ENCODE measurements at regions not wholly inside any gene's neighbourhood (a gene's known extent, or its start where the extent isn't known, plus 50 kb on each side); places are given as distances from the start of the nearest gene placed in this dataset.
"Not testable (repeated sequence)": the region's sequence is repeated elsewhere in the genome, so short reads cannot be mapped to it uniquely, and the experiment has no call there.

- not testable (repeated sequence) for H3K36me3 ChIP-seq; H3K27ac ChIP-seq; H3K27me3 ChIP-seq; H3K4me1 ChIP-seq; H3K9me3 ChIP-seq (replicated peaks); DNase-seq; H3K4me3 ChIP-seq
Observed at GRCh38 chr3:68485845-68486244, 446.5 kb downstream of the TAFA4 start.

- H3K9me3 ChIP-seq (replicated peaks) = no peaks in the 10 kb centered on the region
- no peaks in the 10 kb centered on the region for H3K4me1 ChIP-seq
- no peaks in the 10 kb centered on the region for H3K27me3 ChIP-seq
- H3K36me3 ChIP-seq = no peaks in the 10 kb centered on the region
- no peak overlapping the region for H3K27ac ChIP-seq
- peak in 1 of 2 experiments; percentile 2 for DNase-seq
- H3K4me3 ChIP-seq = no peak overlapping the region
Observed at GRCh38 chr3:68485051-68485450, 447.3 kb downstream of the TAFA4 start.

GRCh38 chr3:68483601-68484000 is 448.7 kb downstream of the TAFA4 start:
- Histone ChIP-seq H3K27me3 (no peaks in the 10 kb centered on the region), H3K4me1 (no peaks in the 10 kb centered on the region), H3K36me3 (no peaks in the 10 kb centered on the region), H3K9me3 (replicated peaks) (no peaks in the 10 kb centered on the region), H3K27ac (no peak overlapping the region), H3K4me3 (no peak overlapping the region)
- DNase-seq = no peak

GRCh38 chr3:68483041-68483440 is 449.3 kb downstream of the TAFA4 start:
- H3K36me3 ChIP-seq = no peaks in the 10 kb centered on the region
- no peaks in the 10 kb centered on the region for H3K9me3 ChIP-seq (replicated peaks)
- H3K27me3 ChIP-seq = no peaks in the 10 kb centered on the region
- no peak overlapping the region for H3K4me3 ChIP-seq
- DNase-seq = no peak
- H3K4me1 ChIP-seq = no peaks in the 10 kb centered on the region
- no peak overlapping the region for H3K27ac ChIP-seq

- H3K4me1 ChIP-seq = no peaks in the 10 kb centered on the region
- H3K36me3 ChIP-seq = no peaks in the 10 kb centered on the region
- no peak for DNase-seq
- no peaks in the 10 kb centered on the region for H3K27me3 ChIP-seq
- no peaks in the 10 kb centered on the region for H3K9me3 ChIP-seq (replicated peaks)
- no peak overlapping the region for H3K4me3 ChIP-seq
- H3K27ac ChIP-seq = no peak overlapping the region
Observed at GRCh38 chr3:68482565-68482964, 449.8 kb downstream of the TAFA4 start.

GRCh38 chr3:68479779-68480178 is 452.6 kb downstream of the TAFA4 start:
- Histone ChIP-seq H3K36me3 (no peaks in the 10 kb centered on the region), H3K9me3 (replicated peaks) (no peaks in the 10 kb centered on the region), H3K27ac (no peak overlapping the region), H3K4me3 (no peak overlapping the region), H3K4me1 (no peaks in the 10 kb centered on the region), H3K27me3 (no peaks in the 10 kb centered on the region)
- no peak for DNase-seq

GRCh38 chr3:68468695-68469375 is 463.5 kb downstream of the TAFA4 start:
- DNase-seq = no peak

GRCh38 chr3:68467465-68467864 is 464.9 kb downstream of the TAFA4 start:
- DNase-seq = no peak
- H3K4me1 ChIP-seq = no peaks in the 10 kb centered on the region
- no peak overlapping the region for H3K27ac ChIP-seq
- H3K9me3 ChIP-seq (replicated peaks) = no peaks in the 10 kb centered on the region
- no peak overlapping the region for H3K4me3 ChIP-seq
- H3K36me3 ChIP-seq = no peaks in the 10 kb centered on the region
- no peaks in the 10 kb centered on the region for H3K27me3 ChIP-seq

More at GRCh38 chr3:68468695-68469375, 463.5 kb downstream of the TAFA4 start:
- H3K36me3 ChIP-seq = no peaks in the 10 kb centered on the region
- H3K9me3 ChIP-seq (replicated peaks) = no peaks in the 10 kb centered on the region
- no peak overlapping the region for H3K27ac ChIP-seq
- no peaks in the 10 kb centered on the region for H3K4me1 ChIP-seq
- no peak overlapping the region for H3K4me3 ChIP-seq
- H3K27me3 ChIP-seq = no peaks in the 10 kb centered on the region

- Histone ChIP-seq H3K4me3 (no peak overlapping the region), H3K27me3 (no peaks in the 10 kb centered on the region), H3K36me3 (no peaks in the 10 kb centered on the region), H3K27ac (no peak overlapping the region), H3K4me1 (no peaks in the 10 kb centered on the region), H3K9me3 (replicated peaks) (no peaks in the 10 kb centered on the region)
- no peak for DNase-seq
Observed at GRCh38 chr3:68458581-68458980, 473.8 kb downstream of the TAFA4 start.

GRCh38 chr3:68448510-68449383 is 483.6 kb downstream of the TAFA4 start:
- Histone ChIP-seq H3K36me3 (no peaks in the 10 kb centered on the region), H3K27ac (no peak overlapping the region), H3K9me3 (replicated peaks) (no peaks in the 10 kb centered on the region), H3K4me3 (no peak overlapping the region), H3K27me3 (no peaks in the 10 kb centered on the region), H3K4me1 (no peaks in the 10 kb centered on the region)
- no peak for DNase-seq

- no peaks in the 10 kb centered on the region for H3K4me1 ChIP-seq
- H3K27ac ChIP-seq = no peak overlapping the region
- DNase-seq = no peak
- no peak overlapping the region for H3K4me3 ChIP-seq
- H3K36me3 ChIP-seq = no peaks in the 10 kb centered on the region
- no peaks in the 10 kb centered on the region for H3K9me3 ChIP-seq (replicated peaks)
- no peaks in the 10 kb centered on the region for H3K27me3 ChIP-seq
Observed at GRCh38 chr3:68447885-68448284, 484.5 kb downstream of the TAFA4 start.

GRCh38 chr3:68441054-68441453 is 491.3 kb downstream of the TAFA4 start:
- no peaks in the 10 kb centered on the region for H3K4me1 ChIP-seq
- DNase-seq = no peak
- no peaks in the 10 kb centered on the region for H3K36me3 ChIP-seq
- H3K4me3 ChIP-seq = no peak overlapping the region
- no peak overlapping the region for H3K27ac ChIP-seq
- H3K27me3 ChIP-seq = no peaks in the 10 kb centered on the region
- no peaks in the 10 kb centered on the region for H3K9me3 ChIP-seq (replicated peaks)

GRCh38 chr3:68436619-68437401 is 495.5 kb downstream of the TAFA4 start:
- no peaks in the 10 kb centered on the region for H3K36me3 ChIP-seq
- no peaks in the 10 kb centered on the region for H3K4me1 ChIP-seq
- no peaks in the 10 kb centered on the region for H3K9me3 ChIP-seq (replicated peaks)
- no peak for DNase-seq
- no peaks in the 10 kb centered on the region for H3K27me3 ChIP-seq
- no peak overlapping the region for H3K27ac ChIP-seq
- H3K4me3 ChIP-seq = no peak overlapping the region

GRCh38 chr3:68428495-68428894 is 503.9 kb downstream of the TAFA4 start:
- 0 out of 2 replicates have a peak, but pooled peaks cover 3% of the 10 kb centered on the region for H3K27me3 ChIP-seq
- no peak overlapping the region for H3K4me3 ChIP-seq
- no peaks in the 10 kb centered on the region for H3K9me3 ChIP-seq (replicated peaks)
- no peaks in the 10 kb centered on the region for H3K4me1 ChIP-seq
- no peak for DNase-seq
- H3K36me3 ChIP-seq = no peaks in the 10 kb centered on the region
- no peak overlapping the region for H3K27ac ChIP-seq

Measured in SJCRH30 (cell line).